MM.1S (cell line): ENCODE measurements at regions not wholly inside any gene's neighbourhood (a gene's known extent, or its start where the extent isn't known, plus 50 kb on each side); places are given as distances from the start of the nearest gene placed in this dataset.

Source experiments
- CTCF ChIP-seq: fragments of 300-600 bp; sonication (generic); IDR thresholded peaks from 2 replicates; pipeline ENCODE4 v1.5.1; 2016; ENCODE audit warnings: antibody characterized with exemption, low read length, mixed read lengths
- EZH2 ChIP-seq: fragments of 300-600 bp; sonication (generic); optimal IDR thresholded peaks from 2 replicates; pipeline ENCODE3; 2017; ENCODE audit warnings: low read depth, mild to moderate bottlenecking, antibody characterized with exemption, low read length, mixed read lengths
- EZH2phosphoT487 ChIP-seq: fragments of 300-600 bp; sonication (generic); IDR thresholded peaks from 2 replicates; pipeline ENCODE4 v1.6.1; 2018; ENCODE audit warnings: antibody characterized with exemption, low read length

DNA sequence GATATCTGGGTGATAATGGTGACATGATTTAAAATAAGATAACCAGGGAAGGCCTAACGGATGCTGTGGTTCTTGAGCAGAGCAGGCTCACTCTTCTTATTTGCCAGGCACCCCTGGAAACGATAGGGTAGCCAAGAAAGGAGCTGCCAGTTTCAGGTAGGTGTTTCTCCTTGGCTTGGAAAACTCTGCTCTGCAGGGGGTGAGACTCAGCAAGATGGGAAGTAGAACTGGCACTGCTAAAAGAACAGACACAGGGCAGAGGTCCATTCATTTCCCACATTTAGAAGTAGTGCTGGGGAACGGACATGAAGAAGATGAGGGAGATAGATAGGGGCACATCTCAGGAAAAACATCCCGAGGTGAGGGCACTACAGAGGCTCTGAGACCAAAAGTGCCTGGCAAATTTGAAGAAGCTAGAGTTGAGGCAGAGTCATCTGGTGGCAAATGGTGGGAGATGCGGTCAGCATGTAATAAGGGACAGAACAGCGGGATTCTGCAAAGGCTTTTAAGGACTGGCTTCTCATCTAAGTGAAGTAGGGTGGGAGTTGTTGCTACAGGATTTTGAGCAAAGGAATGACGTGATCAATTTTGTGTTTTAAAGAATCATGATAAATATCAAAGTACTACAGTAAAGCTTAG is 323.4 kb upstream of the PLSCR5 start:
- TF ChIP-seq EZH2phosphoT487 = no peak
- TF ChIP-seq CTCF = no peak
- TF ChIP-seq EZH2 = no peak
